ENCODE measurements at regions not wholly inside any gene's neighbourhood (a gene's known extent, or its start where the extent isn't known, plus 50 kb on each side); places are given as distances from the start of the nearest gene placed in this dataset.

DNA sequence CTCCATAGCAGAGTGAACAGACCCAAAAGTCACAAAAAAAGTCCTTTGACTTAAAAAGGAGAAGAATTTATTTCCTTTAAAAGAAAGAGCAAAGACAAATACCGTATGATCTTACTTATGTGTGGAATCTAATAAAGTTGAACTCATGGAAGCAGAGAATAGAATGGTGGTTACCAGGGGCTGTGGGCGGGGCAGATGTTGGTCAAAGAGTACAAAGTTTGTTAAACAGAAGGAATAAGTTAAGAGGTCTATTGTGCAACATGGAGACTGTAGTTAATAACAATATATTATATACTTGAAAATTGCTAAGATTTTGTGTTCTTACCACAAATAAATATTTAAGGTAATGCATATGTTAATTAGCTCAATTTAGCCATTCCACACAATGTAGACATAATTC lies 173.3 kb upstream of the S100G start:
- Histone ChIP-seq H3K4me1 (no peaks in the 10 kb centered on the region), H3K27me3 (no peaks in the 10 kb centered on the region), H3K36me3 (no peaks in the 10 kb centered on the region), H3K27ac (no peak overlapping the region), H3K9me3 (replicated peaks) (no peaks in the 10 kb centered on the region), H3K4me3 (no peak overlapping the region)
- DNase-seq = no peak

GRCh38 chrX:16479206-16479869 lies 170.6 kb upstream of the S100G start:
- Histone ChIP-seq H3K4me3 (no peak overlapping the region), H3K27ac (no peak overlapping the region), H3K9me3 (replicated peaks) (no peaks in the 10 kb centered on the region), H3K36me3 (no peaks in the 10 kb centered on the region), H3K4me1 (no peaks in the 10 kb centered on the region), H3K27me3 (no peaks in the 10 kb centered on the region)
- no peak for DNase-seq

DNA sequence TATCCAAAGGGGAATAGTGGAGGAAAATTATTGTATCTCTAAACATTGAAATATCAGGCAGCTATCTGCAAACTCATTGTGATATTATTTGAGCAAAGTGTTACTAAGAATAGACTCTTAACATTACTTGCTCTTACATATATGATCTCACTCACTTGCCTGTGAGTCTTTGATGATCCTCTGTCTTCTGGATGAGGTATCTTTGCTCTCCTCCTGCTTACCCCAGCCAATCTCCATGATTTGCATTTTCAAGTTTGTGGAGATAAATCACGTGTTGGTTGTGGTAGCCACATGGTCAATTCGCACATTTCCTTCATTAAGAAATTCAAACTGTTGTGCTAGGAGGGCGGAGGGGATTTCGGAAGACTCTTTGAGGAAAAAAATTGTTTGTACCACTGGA lies 169.9 kb upstream of the S100G start:
- Histone ChIP-seq H3K36me3 (no peaks in the 10 kb centered on the region), H3K9me3 (replicated peaks) (no peaks in the 10 kb centered on the region), H3K4me1 (no peaks in the 10 kb centered on the region), H3K4me3 (no peak overlapping the region), H3K27me3 (no peaks in the 10 kb centered on the region), H3K27ac (no peak overlapping the region)
- DNase-seq = no peak

- Histone ChIP-seq H3K27me3 (no peaks in the 10 kb centered on the region), H3K4me3 (no peak overlapping the region), H3K27ac (no peak overlapping the region), H3K9me3 (replicated peaks) (no peaks in the 10 kb centered on the region), H3K36me3 (no peaks in the 10 kb centered on the region), H3K4me1 (no peaks in the 10 kb centered on the region)
- no peak for DNase-seq
Measured at GRCh38 chrX:16484338-16484737, 165.6 kb upstream of the S100G start.

DNA sequence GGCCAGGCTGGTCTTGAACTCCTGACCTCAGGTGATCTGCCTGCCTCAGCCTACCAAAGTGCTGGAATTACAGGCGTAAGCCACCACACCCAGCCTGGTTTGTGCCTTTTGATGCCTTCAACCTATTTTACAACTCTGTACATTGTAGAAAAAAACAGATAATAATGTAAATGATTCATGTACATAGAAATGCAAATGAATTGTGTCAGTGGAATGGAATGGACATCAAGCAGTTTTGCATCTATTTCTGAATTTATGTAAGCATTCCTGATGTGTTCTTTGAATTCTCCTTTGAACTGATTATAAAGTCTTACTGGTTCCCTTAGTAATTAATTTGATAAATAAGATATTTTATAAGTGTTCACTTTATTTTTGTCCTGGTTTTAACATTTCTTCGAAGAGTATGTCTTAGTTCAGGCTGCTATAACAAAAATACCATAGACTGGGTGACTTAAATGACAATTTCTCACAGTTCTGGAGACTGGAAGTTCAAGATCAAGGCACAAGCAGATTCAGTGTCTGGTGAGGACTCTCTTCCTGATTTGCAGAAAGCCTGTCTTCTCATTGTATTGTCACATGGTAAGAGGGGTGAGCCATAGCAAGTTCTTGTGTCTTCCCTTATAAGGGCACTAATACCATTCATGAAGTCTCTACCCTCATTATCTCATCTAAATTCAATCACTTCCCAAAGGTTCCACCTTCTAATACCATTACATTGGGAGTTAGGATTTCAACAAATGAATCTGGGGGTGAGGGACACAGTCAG lies 162.2 kb upstream of the S100G start:
- Histone ChIP-seq H3K4me1 (no peaks in the 10 kb centered on the region), H3K36me3 (no peaks in the 10 kb centered on the region), H3K27ac (no peak overlapping the region), H3K9me3 (replicated peaks) (no peaks in the 10 kb centered on the region), H3K4me3 (no peak overlapping the region), H3K27me3 (no peaks in the 10 kb centered on the region)
- no peak for DNase-seq

- H3K27ac ChIP-seq = no peak overlapping the region
- no peaks in the 10 kb centered on the region for H3K9me3 ChIP-seq (replicated peaks)
- no peaks in the 10 kb centered on the region for H3K36me3 ChIP-seq
- DNase-seq = no peak
- no peaks in the 10 kb centered on the region for H3K4me1 ChIP-seq
- H3K4me3 ChIP-seq = no peak overlapping the region
- H3K27me3 ChIP-seq = no peaks in the 10 kb centered on the region
Measured at GRCh38 chrX:16488959-16489358, 161.0 kb upstream of the S100G start.

- H3K36me3 ChIP-seq = no peaks in the 10 kb centered on the region
- H3K4me1 ChIP-seq = no peaks in the 10 kb centered on the region
- no peak overlapping the region for H3K4me3 ChIP-seq
- H3K27me3 ChIP-seq = no peaks in the 10 kb centered on the region
- no peak overlapping the region for H3K27ac ChIP-seq
- no peaks in the 10 kb centered on the region for H3K9me3 ChIP-seq (replicated peaks)
- DNase-seq = no peak
Measured at GRCh38 chrX:16491461-16491860, 158.5 kb upstream of the S100G start.

- no peaks in the 10 kb centered on the region for H3K9me3 ChIP-seq (replicated peaks)
- H3K27me3 ChIP-seq = no peaks in the 10 kb centered on the region
- no peak overlapping the region for H3K4me3 ChIP-seq
- DNase-seq = no peak
- no peaks in the 10 kb centered on the region for H3K4me1 ChIP-seq
- no peaks in the 10 kb centered on the region for H3K36me3 ChIP-seq
- H3K27ac ChIP-seq = no peak overlapping the region
Measured at GRCh38 chrX:16496175-16496574, 153.8 kb upstream of the S100G start.

- Histone ChIP-seq H3K4me3 (no peak overlapping the region), H3K9me3 (replicated peaks) (no peaks in the 10 kb centered on the region), H3K36me3 (no peaks in the 10 kb centered on the region), H3K27me3 (no peaks in the 10 kb centered on the region), H3K4me1 (no peaks in the 10 kb centered on the region), H3K27ac (no peak overlapping the region)
- DNase-seq = no peak
Measured at GRCh38 chrX:16511796-16512776, 137.9 kb upstream of the S100G start.

DNA sequence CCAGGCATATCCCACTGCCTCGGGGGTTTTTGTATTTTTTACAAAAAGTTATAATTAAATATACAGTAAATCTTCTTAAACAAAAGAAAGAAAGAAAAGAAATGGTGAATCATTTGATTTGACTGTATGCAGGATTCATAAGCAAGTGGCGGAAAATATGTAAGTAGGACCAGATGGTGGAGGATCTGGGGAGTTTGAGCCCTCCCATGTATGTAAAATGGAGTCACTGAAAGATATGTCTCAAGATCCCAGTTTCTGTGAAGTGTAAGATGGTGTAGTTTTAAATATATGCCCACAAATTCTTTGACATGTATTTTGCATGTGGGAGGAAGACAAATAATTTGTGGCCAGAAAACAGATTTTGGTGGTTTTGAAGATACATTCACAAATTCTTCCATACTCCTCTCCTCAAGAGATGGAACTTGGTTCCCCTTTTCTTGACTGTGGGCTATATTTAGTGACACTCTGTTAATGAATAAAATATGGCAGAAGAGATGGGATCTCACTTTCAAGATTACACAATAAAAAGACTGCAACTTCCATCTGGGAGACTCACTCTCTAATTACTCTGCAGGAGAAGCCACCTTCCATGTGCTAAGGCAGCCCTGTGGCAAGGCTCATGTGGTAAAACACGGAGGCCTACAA lies 133.6 kb upstream of the S100G start:
- DNase-seq = no peak
- no peak overlapping the region for H3K4me3 ChIP-seq
- H3K27ac ChIP-seq = no peak overlapping the region
- H3K36me3 ChIP-seq = no peaks in the 10 kb centered on the region
- no peaks in the 10 kb centered on the region for H3K27me3 ChIP-seq
- H3K9me3 ChIP-seq (replicated peaks) = no peaks in the 10 kb centered on the region
- H3K4me1 ChIP-seq = no peaks in the 10 kb centered on the region

DNA sequence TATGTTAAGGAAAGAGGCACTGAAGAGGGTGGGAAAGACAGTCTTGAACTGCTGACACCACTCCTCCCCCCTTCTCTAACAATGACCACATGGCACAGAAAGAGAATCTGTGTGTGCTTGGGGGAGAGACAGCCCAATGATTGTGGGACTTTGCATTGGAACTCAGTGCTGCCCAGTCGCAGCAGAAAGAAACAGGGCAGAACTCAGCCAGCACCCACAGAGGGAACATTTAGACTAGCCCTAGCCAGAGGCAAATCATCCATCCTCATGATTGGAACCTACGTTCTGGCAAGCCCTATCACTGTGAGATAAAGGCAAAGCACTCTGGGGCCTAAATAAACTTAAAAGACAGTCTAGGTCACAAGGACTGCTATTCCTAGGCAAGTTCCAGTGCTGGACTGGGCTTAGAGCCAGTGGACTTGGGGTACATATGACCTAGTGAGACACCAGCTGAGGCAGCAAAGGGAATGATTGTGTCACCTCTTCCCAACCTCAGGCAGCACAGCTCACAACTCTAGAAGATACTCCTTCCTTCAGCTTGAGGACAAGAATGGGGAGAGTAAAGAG lies 132.8 kb upstream of the S100G start:
- Histone ChIP-seq H3K27ac (no peak overlapping the region), H3K4me3 (no peak overlapping the region), H3K9me3 (replicated peaks) (no peaks in the 10 kb centered on the region), H3K36me3 (no peaks in the 10 kb centered on the region), H3K4me1 (no peaks in the 10 kb centered on the region), H3K27me3 (no peaks in the 10 kb centered on the region)
- DNase-seq = no peak

DNA sequence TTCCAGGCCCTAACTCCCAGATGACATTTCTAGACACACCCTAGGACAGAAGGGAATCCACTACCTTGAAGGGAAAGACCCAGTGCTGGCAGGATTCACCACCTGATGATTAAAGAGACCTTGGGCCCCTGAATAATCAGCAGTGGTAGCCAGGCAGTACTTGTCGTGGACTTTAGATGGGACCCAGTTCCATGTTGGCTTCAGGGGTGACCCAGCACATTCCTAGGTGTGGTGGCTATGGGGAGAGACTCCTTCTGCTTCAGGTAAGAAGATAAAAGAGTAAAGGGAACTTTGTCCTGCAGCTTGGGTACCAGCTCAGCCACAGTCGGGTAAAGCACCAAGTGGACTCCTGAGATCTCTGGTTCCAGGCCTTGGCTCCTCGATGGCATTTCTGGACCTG lies 131.8 kb upstream of the S100G start:
- Histone ChIP-seq H3K27ac (no peak overlapping the region), H3K4me3 (no peak overlapping the region), H3K27me3 (no peaks in the 10 kb centered on the region), H3K36me3 (no peaks in the 10 kb centered on the region), H3K9me3 (replicated peaks) (no peaks in the 10 kb centered on the region), H3K4me1 (no peaks in the 10 kb centered on the region)
- DNase-seq = no peak

DNA sequence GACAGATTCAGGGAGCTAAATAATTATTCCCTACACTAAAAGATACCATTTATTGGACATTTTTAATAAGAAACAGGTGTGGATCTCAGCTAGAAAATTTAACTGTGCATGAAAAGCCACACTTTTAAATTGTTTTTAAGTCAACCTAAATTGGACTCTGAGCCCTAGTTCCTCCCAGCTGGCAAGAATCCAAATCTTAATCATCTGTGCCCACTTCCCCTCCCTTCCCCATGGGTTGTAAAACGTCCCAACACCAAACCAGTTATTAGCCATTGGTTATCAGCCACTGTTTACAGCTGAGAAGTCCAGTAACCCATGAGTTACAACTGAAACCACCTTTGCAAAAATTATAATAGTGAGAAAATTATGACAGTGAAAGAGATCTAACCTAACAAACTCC lies 125.6 kb upstream of the S100G start:
- no peaks in the 10 kb centered on the region for H3K4me1 ChIP-seq
- no peak for DNase-seq
- H3K36me3 ChIP-seq = no peaks in the 10 kb centered on the region
- H3K9me3 ChIP-seq (replicated peaks) = no peaks in the 10 kb centered on the region
- H3K4me3 ChIP-seq = no peak overlapping the region
- no peaks in the 10 kb centered on the region for H3K27me3 ChIP-seq
- no peak overlapping the region for H3K27ac ChIP-seq

DNA sequence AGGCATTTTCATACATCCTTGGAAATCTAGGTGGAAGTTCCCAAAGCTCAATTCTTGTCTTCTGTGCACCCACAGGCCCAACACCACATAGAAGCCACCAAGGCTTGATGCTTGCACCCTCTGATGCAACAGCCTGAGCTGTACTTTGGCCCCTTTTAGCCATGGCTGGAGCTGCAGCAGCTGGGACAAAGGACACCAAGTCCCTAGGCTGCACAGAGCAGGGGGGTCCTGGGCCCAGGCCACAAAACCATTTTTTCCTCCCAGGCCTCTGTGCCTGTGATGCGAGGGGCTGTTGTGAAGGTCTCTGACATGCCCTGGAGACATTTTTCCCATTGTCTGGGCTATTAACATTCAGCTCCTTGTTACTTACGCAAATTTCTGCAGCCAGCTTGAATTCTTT lies 124.0 kb upstream of the S100G start:
- Histone ChIP-seq H3K4me3 (no peak overlapping the region), H3K27ac (no peak overlapping the region), H3K9me3 (replicated peaks) (no peaks in the 10 kb centered on the region), H3K4me1 (no peaks in the 10 kb centered on the region), H3K27me3 (no peaks in the 10 kb centered on the region), H3K36me3 (no peaks in the 10 kb centered on the region)
- DNase-seq = no peak

Measured in SJCRH30 (cell line).